Amniotic epithelial cell (primary cell): ENCODE measurements at regions not wholly inside any gene's neighbourhood (a gene's known extent, or its start where the extent isn't known, plus 50 kb on each side); places are given as distances from the start of the nearest gene placed in this dataset.
A peak's percentile ranks its signal among the peaks of the same experiment; 100 is the strongest.
"Not testable (repeated sequence)": the region's sequence is repeated elsewhere in the genome, so short reads cannot be mapped to it uniquely, and the experiment has no call there.

Experiments
- DNase-seq: peaks from one replicate; pipeline ENCODE4 v3.0.0-alpha.2; 2010; ENCODE audit warnings: low read depth

GRCh38 chr12:58009405-58010195 lies 68.2 kb downstream of the ATP23 start:
- no peak for DNase-seq

GRCh38 chr12:58011676-58012075 lies 70.3 kb downstream of the ATP23 start:
- no peak for DNase-seq

GRCh38 chr12:58022379-58023020 lies 81.1 kb downstream of the ATP23 start:
- not testable (repeated sequence) for DNase-seq

- no peak for DNase-seq
Measured at GRCh38 chr12:58025431-58025830, 84.1 kb downstream of the ATP23 start.

- no peak for DNase-seq
Measured at GRCh38 chr12:58026426-58026825, 85.1 kb downstream of the ATP23 start.

- no peak for DNase-seq
Measured at GRCh38 chr12:58026897-58027891, 85.8 kb downstream of the ATP23 start.

- DNase-seq, result no peak
Measured at GRCh38 chr12:58028294-58028693, 86.9 kb downstream of the ATP23 start.

GRCh38 chr12:58029260-58029659 lies 87.9 kb downstream of the ATP23 start:
- no peak for DNase-seq

GRCh38 chr12:58030566-58031279 lies 89.4 kb downstream of the ATP23 start:
- DNase-seq, result no peak

- no peak for DNase-seq
Measured at GRCh38 chr12:58032156-58032555, 90.8 kb downstream of the ATP23 start.

GRCh38 chr12:58033831-58034230 lies 92.5 kb downstream of the ATP23 start:
- no peak for DNase-seq

- DNase-seq, result no peak
Measured at GRCh38 chr12:58034311-58034710, 92.9 kb downstream of the ATP23 start.

GRCh38 chr12:58034712-58035111 lies 93.3 kb downstream of the ATP23 start:
- no peak for DNase-seq

- no peak for DNase-seq
Measured at GRCh38 chr12:58041441-58041840, 100.1 kb downstream of the ATP23 start.

GRCh38 chr12:58044966-58045365 lies 103.6 kb downstream of the ATP23 start:
- DNase-seq, result no peak

GRCh38 chr12:58046271-58046670 lies 104.9 kb downstream of the ATP23 start:
- DNase-seq, result no peak

GRCh38 chr12:58051378-58051777 lies 110.0 kb downstream of the ATP23 start:
- DNase-seq, result no peak

GRCh38 chr12:58064666-58065065 lies 123.3 kb downstream of the ATP23 start:
- peak; percentile 34 for DNase-seq

GRCh38 chr12:58066296-58066695 lies 124.9 kb downstream of the ATP23 start:
- no peak for DNase-seq

GRCh38 chr12:58067610-58068387 lies 126.4 kb downstream of the ATP23 start:
- DNase-seq, result peak; percentile 77

GRCh38 chr12:58068706-58069105 lies 127.3 kb downstream of the ATP23 start:
- no peak for DNase-seq
